T1000 (cell line): ENCODE measurements at regions not wholly inside any gene's neighbourhood (a gene's known extent, or its start where the extent isn't known, plus 50 kb on each side); places are given as distances from the start of the nearest gene placed in this dataset.
A peak's percentile ranks its signal among the peaks of the same experiment; 100 is the strongest.

ENCODE experiments used
- DNase-seq: peaks from one replicate; lab custom pipeline; 2025; ENCODE audit warnings: mixed read lengths; lab: John Stamatoyannopoulos, UW

DNA sequence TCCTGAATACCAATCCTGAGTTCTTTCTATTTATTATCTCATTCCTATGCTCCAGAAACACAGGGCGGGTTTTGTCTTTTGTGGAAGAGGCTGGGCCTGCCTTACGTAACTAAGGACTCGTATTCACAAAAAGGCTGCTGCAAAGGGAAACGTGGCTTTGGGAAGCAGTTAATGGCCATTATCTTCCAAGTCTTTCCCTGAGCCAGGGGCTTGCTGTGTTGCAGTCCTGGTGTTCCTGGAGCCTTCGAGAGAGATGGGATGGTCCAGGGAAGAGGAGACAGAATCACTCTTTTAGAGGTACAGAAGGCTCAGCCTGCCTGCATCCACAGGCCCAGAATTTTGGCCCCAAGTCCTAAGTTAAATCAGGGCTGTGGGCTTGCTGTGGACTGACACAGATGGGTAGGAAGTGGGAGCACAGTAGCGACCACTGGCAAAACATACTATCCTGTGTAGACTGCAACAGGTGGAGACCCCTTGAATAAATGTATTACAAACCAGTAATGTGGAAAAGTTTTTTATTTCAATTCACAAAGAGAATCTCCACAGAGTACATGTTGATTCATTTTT is 139.4 kb upstream of the ST6GAL2 start:
- DNase-seq: no peak

DNA sequence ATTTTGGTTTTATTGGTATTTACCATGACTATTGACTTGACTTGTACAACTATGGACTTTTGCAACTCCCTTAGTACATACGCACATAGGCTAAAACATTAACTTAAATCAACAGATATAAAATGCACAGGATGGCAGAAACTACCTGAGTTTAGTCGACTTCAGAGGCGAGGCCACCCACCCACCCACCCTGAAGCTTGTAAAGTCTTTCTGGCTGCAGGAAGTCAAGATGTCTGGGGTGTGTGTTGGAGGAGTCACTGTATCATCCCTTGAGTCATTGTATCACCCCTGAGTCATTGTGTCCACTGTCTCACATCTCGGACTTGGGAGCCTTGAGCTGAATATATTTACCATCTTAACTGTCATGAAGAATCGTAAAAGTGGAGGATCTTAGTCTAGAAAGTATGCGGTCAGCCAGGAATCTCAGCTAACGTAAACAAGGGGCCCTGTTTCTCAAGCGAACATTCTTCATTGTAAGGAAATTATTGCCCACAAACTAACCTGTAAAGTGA is 140.0 kb upstream of the ST6GAL2 start:
- peak; percentile 45 for DNase-seq

DNA sequence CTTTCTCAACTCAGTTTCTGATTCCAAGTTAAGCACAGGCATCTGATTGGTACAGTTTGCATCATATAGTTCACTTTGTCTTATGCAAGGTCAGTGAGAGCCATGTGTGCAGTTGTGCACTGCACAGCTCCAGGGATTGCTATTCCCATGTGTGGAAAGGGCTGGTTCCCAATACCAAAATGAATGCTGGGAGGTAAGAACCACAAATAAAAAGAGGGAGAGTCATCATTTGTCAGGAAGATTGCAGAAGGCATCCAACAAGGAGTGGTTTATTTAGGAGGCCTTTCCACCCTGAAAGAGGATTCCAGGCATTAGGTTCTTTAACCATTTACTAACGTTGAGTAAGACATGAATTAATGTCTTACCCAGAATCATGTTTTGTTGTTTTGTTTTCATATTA is 141.2 kb upstream of the ST6GAL2 start:
- no peak for DNase-seq

DNA sequence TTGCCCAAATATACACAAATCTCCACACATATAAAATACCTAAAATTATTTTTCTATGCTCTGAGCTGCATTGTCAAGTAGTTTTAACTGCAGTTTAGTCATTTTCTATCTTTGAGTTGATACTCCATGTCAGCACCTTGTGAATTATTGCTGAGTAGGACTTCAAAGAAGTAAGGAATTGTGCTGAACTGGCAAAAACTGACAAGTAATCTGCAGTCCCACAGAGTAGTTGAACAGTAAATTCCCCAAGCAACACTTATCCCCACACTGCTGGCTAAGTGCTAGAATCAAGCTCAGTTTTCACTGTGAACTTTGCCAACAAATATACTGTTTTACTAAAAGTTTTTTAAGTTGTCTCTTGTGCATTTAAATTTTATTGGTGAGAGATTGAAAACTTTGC is 141.8 kb upstream of the ST6GAL2 start:
- DNase-seq: no peak

DNA sequence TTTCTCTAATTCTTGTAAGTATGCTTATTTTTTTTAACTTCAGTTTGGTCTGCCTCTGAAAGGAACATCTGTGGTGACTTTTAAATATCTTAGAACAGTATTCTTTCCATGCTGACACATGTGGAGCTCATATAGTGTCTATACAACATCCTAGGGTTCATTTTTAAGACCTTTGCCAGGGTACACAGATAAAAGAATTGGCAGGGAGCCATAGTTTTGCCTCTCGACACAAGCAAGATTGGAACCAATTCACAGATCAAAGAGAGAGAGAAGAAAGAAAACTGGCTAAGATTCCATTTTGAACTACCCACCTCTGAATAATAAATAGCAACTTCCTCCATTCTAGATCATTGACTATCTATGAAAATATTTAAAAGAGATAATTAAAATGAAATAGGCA is 142.7 kb upstream of the ST6GAL2 start:
- no peak for DNase-seq

DNA sequence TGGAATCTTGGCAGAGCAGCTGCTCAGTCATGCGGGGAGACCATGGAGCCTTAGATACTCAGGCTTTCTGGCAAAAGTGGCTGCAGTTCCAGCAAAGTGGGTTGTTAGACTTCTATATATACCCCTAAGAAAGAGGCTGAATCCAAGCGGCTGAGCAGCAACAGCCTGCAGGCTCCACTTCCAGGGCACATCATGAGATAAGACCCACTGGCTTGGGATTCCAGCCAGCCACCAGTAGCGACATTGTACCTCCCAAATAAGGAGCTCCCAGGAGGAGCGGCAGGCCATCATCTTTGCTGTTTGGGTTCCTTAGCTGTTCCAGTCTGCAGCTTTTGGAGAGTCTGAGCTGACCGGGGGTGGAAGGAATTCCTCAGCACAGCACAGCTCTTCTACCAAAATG is 150.3 kb upstream of the ST6GAL2 start:
- no peak for DNase-seq

DNA sequence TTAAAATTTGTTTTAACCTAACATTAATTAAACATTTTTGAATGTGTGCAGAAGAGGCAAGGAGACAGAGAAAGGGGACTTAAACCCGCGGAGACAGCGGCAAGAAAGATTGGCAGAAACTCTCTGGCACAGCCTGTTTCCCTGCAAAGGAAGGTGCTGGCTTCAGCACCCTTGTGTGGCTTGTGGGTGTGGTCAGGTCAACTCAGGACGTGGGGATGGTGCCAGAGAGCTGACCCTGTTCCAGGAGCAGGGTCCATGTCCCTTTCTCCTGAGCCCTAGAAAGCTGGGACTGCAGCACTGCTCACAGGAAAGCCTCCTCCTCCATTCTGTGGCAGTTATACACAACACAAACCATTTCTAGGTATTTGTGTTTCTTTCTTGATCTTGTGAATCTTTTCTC is 176.2 kb upstream of the ST6GAL2 start:
- DNase-seq: no peak

DNA sequence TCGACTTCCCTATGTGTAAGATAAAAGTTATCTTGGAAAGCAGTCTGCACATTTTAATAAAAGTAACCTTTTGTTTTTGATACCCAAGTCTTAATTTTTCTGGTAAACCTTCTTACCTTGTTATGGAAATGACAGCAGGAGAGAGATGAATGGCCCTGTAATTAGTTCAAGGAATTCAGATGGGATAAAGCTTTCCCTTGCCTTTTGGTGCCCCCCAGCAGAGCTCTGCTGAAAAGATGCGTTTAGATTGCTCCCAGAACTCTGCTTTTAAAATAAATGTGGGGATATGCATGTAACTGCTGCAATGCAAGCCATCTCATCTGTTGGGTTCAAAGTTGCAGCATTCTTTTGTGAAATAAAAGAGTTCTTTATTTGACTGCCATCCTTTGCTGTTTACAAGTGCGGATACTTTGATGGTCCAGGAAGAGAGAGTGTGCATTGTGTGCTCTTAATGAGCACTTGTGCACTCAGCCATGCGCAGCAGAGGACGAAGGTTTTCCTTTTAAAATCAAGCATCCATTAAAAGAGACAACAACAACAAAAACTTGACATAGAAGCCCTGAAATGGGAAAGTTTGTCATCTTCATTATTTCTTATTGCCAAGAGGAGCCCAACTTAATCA is 176.7 kb upstream of the ST6GAL2 start:
- no peak for DNase-seq

DNA sequence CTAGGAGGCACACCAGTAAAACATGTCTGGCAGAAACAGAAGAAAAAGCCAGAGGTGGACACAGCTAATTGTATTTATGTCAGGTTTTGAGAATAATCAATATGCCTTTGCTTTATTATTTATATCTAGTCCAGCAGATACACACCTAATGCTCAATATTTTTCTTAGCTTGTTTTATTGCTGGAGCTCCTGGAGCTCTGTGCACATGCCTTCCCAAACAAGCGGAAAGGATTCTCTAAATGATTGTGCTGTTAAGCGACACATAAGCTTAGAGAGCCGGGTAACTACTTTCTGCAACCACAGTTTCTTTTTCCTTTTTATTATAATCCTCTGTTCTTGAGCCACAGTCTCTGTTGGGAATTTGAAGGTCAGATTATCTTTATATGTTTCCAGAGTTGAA is 177.3 kb upstream of the ST6GAL2 start:
- no peak for DNase-seq

DNA sequence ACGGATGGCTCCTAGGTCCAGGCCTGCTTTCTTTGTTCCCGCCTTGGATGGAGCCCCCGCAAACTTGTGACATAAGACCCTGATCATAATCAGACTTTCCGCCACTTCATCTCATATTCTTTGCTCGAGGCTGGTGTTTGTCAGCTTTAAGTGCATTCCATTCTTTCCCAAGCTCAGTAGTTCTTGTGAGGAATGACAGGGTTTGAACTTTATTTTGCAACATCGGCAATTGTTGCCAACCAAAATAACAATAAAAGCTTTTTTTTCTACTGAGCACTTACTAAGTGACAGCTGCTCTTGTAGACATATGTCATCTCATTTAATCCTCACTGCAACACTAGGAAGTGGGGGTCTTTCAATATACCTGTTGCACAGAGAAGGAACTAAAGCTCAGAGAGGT is 178.8 kb upstream of the ST6GAL2 start:
- no peak for DNase-seq

DNA sequence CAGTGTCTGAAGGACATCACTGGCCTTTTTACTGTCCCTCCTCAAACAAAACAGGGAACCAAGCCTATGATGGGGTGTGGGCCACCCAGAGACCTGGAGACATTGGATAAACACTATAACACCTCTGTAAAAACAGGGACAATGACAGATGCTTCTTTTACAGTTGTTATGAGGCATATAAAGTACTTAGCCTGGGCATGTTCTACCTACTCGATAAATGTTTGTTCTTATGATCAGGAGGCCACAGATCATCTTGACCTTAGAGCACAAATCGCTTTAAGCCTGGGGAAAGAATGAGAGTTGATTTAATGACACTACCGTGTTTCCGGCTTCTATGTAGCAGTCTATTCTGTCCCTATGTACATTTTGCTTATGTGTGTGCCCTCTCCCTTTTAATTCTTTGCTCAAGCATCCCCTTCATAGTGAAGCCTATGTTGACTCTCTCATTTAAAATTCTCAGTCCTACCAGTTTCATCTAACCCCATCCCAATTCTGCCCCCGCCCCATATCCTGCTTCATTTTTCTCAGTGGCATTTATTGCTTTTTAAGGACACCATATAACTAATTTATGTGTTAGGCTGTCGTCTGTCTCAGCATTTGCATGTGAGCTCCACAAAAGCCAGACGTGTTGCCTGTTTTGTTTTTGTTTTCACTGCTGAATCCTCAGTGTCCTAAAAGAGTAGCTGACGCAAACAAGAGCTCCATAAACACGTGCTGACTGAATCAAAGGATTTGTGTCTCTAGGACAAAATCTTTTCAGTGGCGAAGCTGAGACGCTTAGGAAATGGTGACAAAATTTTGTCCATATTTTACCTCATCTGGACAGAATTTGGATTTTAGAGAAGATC is 182.3 kb upstream of the ST6GAL2 start:
- DNase-seq: no peak

DNA sequence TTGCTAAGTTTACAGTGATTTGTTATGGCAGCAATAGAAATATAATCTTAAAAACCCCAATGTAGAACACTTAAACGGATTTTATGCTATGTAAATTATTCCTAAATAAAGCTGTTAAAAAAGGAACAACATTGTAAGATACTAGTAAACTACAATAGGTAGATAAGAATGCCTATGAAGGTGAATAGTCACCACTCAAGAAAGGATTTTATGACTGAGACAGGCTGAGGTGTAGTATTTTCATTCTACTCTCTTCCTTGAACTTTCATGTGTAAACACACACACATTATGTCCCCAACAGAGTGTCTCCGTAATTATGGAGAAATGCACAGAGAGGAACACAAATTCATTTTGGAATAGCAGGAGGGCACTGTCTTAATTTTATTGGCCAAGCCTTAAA is 183.9 kb upstream of the ST6GAL2 start:
- DNase-seq: no peak

DNA sequence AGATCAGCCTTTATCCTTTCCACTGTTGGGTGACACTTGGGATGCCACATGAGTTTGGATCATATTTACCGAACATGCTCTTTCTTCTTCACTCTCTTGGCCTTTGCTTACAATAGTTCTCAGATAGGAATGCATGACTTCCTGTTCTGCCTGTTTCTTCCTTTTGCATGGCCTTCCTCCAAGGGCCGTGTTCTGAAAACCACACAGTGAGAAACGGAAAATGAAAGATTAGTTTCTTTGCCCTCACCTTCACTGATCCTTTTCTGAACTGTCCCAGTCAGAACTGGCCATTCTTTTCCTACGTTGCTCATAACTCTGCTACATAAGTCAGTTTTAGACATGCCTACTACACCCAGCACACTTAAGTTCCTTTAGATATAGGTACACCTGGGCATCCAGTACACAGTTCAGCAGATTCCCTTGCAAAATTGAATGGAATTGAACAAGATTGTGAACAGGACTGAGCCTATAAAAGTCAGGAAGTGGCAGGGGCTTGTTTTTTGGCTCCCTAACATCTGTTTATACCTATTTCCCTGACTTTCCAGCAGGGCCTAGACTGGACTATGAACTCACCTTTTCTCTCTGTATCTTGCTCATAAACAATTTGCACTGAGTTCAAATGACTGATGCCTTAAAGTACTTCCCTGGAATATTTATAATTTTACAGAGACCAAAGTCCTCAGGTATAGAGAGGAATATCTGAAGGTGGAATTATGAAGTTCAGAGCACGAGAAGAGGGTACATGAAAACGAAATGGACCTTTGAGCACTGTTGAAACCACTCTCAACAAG is 186.4 kb upstream of the ST6GAL2 start:
- DNase-seq: no peak

DNA sequence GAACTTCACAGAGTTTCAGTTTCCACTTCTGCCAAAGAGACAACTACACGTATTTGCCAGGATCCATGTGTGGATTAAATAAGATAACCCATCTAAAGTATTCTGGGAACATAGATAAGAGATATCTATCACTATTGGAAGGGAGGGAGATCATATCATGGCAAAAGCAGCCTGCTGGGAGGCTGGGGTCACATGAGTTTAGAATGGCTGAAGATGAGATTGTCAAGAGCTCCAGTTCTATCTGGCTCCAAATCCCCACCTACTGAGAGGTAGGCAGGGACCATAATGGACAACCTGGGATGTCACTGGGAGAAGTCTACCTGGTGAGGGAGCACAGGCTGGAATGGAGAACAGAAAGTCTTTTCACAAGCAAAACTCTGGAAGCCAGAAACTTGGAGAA is 192.6 kb upstream of the ST6GAL2 start:
- no peak for DNase-seq

DNA sequence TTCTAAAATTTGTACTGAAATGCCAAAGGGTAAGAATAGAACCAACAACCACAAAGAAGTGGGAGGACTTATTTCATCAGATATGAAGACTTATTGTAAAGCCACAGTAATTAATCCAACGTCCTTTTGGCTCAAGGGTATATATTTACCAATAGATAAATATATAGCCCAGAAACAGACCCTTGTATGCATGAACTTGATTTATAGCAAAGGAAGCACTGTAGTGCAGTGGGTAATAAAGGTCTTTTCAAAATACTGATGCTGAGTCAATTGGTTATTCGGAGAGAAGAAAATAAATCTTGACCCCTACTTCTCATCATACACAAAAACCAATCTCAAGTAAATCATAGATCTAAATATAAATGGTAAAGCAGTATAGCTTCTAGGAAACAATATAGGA is 200.5 kb upstream of the ST6GAL2 start:
- no peak for DNase-seq

DNA sequence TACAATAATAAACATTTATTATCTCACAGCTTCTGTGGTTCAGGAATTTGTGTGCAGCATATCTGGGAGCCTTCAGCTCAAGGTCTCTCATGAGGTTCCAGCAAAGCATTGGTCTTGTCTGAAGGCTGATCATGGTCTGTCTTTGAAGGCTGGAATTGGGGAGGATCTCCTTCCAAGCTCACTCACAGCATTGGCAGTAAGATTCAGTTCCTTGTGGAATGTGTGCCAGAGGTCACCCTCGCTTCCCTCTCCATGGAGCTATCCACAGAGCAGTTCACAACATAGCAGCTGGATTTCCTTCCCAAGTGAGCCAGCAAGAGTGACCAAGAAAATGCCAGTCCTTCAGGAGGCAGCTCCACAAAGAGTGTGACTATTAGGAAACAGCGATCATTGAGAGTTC is 202.2 kb upstream of the ST6GAL2 start:
- no peak for DNase-seq

DNA sequence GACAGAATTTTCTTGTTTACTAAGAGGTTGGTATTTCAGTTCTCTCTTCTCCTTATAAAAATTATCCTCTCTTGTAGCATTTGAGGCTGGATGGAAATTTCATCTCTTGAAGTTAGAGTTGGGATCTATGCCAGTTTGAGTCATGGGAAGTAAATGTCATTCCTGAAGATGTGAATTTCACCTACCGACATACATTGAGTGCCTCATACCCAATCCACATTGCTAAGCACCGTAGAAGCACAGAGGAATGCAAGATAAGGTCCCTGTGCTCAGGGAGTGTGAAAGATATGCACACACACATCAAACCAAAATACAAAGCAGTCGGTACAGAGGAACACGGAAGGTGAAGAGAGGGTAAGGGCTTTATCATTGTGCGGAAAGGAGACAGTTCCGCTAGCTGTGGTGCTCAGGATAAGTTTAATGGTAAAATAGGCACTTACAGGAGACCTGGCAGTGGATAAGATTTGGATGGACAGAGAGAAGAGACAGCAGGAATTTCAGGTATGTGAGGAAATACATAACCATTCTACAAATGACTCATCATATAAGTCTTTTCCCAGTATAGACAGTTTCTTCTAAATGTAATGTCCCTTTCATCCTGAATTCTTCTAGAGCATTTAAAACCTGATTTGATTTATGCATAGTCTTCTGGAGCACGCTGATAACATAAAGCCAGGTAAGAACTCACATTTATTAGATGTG is 205.3 kb upstream of the ST6GAL2 start:
- no peak for DNase-seq

DNA sequence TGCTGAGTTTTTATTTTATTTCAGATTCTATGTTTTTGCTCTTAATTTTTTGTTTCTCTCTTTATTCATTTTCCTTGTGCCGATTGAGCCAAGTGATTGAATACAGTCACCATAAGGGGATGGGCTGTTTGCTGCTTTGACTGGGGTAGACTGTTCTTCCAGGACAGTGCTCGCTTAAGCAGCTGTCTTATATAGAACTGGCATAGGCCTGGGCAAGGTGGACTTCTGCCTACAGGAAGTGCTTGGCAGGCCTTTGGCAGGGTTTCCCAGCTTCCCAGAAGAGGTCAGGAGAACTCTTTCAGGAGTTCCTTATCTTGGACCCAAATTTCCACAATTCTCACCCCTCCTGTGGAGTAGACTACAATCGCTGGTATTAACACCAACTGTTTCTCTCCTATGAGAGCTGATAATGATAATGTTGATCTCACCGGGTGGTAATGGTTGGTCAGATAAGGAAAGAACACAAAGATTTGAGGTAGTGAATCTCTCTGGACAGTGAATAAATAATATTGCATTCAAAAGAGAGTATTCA is 207.5 kb upstream of the ST6GAL2 start:
- DNase-seq: no peak

DNA sequence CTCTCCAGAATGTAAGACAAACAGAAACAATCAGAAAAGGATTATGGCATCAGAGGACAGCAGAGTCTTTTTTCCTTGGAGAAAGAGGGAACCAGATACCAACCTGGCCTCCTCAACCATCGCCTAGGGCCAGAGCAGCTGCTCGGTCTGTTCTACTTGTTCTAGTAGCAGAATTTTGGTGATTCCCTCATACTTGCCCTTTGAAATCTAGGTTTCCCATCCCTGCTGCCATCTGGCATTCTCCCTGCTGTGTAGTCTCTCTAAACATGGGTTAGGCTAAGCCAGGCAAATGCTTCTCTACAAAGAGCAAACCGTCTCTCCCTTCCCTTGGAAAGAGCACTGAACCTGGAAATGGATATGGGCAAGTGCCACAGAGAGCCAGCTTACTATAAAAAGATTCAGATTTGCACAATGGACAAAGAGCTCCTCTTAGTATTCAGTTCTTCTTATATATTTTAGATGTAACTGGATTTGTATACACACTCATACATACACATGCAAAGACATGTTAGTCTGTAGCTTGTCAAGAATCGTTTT is 208.6 kb upstream of the ST6GAL2 start:
- DNase-seq: no peak

DNA sequence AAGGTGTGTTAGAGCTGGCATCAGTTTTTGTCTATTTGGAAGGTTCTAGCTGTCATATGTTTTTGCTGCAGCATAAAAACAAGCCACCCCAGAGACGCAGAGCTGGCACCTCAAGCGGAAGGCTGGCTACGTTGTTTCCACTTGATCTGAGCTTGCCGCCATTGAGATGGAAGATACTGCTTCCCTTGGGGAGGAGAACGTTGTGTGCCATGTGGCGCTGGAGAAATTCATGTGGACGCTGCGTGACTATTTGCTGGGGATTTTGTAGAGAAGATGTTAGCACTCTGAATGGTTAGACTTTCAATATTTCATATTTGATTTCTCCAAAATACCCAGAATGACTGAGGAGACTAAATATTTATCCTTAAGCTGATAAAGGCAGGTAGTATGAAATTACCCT is 216.2 kb upstream of the ST6GAL2 start:
- no peak for DNase-seq

DNA sequence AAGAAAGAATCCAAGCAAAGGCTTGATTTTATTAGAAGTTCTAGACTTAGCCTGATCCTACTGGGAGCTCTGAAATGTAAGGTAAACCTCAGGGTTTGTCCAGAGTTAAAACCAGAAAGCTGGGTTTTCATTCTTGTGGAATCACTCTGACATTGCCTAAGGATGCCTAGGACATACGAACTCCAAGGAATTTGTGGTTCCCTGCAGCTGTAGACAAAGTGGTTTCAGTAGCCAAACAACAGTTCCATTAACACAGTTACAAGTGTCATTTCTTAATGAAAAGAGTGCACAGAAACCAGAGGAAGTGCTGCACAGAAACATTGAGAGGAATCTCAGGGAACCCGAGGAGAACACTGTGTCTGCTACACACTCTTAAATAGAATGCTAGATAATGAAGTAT is 221.4 kb upstream of the ST6GAL2 start:
- no peak for DNase-seq
